ENCODE measurements at regions not wholly inside any gene's neighbourhood (a gene's known extent, or its start where the extent isn't known, plus 50 kb on each side); places are given as distances from the start of the nearest gene placed in this dataset.

DNA sequence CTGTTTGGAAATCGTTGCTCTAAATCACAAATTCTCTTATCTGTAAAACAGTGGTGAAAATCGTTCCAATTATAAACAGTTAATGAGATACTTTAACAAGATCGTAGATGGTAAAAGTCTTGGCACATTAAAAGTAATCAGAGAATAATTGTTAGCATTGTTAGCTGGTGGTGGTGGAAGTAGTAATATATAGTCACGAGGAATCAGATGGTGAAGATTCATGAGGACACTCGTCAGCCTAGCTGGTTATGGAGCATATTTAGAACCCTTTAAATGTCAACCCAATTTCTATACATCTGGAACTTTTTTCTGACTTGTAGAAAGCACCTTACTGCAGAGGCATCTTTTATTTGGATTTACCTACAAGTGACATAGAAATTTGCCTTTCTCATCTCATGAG is 190.8 kb downstream of the TLE1 start:
- Histone ChIP-seq H2AFZ (ENCODE audit: low read length) (no peak overlapping the region), H3K27ac (ENCODE audit: low read length) (no peak overlapping the region), H3K79me2 (ENCODE audit: low read length) (no peaks in the 10 kb centered on the region), H3F3A (ENCODE audit: insufficient read depth, low read length) (no peaks in the 10 kb centered on the region), H3K4me2 (ENCODE audit: low read depth, low read length) (no peak overlapping the region), H3K4me3 (ENCODE audit: low read length) (no peak overlapping the region), H3K27me3 (replicated peaks; ENCODE audit: insufficient read depth, low read length) (no peaks in the 10 kb centered on the region), H3K9ac (ENCODE audit: low read length) (no peak overlapping the region), H3K9me2 (replicated peaks; ENCODE audit: insufficient read depth, low read length) (no peaks in the 10 kb centered on the region), H3K4me1 (ENCODE audit: low read length) (no peaks in the 10 kb centered on the region), H4K20me1 (ENCODE audit: insufficient read depth, low read length) (no peaks in the 10 kb centered on the region), H3K36me3 (replicated peaks; ENCODE audit: insufficient read depth, low read length) (no peaks in the 10 kb centered on the region), H3K9me3 (replicated peaks; ENCODE audit: insufficient read depth, low read length) (no peaks in the 10 kb centered on the region)
- DNase-seq: no peak
- TF ChIP-seq EZH2phosphoT487 (IDR thresholded peaks at IDR 0.05; ENCODE audit: low read length): no peak

DNA sequence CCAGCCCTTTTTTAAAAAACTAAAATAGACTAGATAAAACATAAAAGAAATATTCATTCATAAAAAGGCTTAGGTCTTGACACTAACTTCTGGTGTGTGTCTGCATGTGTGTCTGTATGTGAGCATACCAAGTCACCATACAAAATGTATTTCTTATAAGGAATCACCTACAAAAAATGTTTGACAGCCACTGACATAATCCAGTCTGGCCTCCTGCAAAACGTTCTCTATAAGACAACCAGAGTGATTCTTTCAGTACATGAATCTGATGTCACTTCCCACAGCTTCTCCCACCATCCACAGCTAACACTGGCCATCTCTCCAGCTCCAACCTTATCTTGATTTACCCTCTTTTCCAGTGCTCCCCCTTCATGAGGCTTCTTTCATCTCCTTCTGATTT is 192.3 kb downstream of the TLE1 start:
- H2AFZ ChIP-seq (ENCODE audit: low read length): no peak overlapping the region
- no peaks in the 10 kb centered on the region for H3K9me2 ChIP-seq (replicated peaks; ENCODE audit: insufficient read depth, low read length)
- H3K9ac ChIP-seq (ENCODE audit: low read length): no peak overlapping the region
- no peaks in the 10 kb centered on the region for H3K27me3 ChIP-seq (replicated peaks; ENCODE audit: insufficient read depth, low read length)
- DNase-seq: no peak
- H3K4me1 ChIP-seq (ENCODE audit: low read length): no peaks in the 10 kb centered on the region
- no peak overlapping the region for H3K4me3 ChIP-seq (ENCODE audit: low read length)
- no peaks in the 10 kb centered on the region for H3K79me2 ChIP-seq (ENCODE audit: low read length)
- no peak for TF ChIP-seq EZH2 (optimal IDR thresholded peaks at IDR 0.05; ENCODE audit: low read depth, low read length)
- TF ChIP-seq, protein P1, sequence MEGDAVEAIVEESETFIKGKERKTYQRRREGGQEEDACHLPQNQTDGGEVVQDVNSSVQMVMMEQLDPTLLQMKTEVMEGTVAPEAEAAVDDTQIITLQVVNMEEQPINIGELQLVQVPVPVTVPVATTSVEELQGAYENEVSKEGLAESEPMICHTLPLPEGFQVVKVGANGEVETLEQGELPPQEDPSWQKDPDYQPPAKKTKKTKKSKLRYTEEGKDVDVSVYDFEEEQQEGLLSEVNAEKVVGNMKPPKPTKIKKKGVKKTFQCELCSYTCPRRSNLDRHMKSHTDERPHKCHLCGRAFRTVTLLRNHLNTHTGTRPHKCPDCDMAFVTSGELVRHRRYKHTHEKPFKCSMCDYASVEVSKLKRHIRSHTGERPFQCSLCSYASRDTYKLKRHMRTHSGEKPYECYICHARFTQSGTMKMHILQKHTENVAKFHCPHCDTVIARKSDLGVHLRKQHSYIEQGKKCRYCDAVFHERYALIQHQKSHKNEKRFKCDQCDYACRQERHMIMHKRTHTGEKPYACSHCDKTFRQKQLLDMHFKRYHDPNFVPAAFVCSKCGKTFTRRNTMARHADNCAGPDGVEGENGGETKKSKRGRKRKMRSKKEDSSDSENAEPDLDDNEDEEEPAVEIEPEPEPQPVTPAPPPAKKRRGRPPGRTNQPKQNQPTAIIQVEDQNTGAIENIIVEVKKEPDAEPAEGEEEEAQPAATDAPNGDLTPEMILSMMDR (IDR thresholded peaks at IDR 0.05; ENCODE audit: low read length): no peak
- no peak for TF ChIP-seq EZH2phosphoT487 (IDR thresholded peaks at IDR 0.05; ENCODE audit: low read length)
- no peaks in the 10 kb centered on the region for H3K36me3 ChIP-seq (replicated peaks; ENCODE audit: insufficient read depth, low read length)
- no peaks in the 10 kb centered on the region for H3F3A ChIP-seq (ENCODE audit: insufficient read depth, low read length)
- H4K20me1 ChIP-seq (ENCODE audit: insufficient read depth, low read length): no peaks in the 10 kb centered on the region
- no peak overlapping the region for H3K27ac ChIP-seq (ENCODE audit: low read length)
- no peaks in the 10 kb centered on the region for H3K9me3 ChIP-seq (replicated peaks; ENCODE audit: insufficient read depth, low read length)
- no peak overlapping the region for H3K4me2 ChIP-seq (ENCODE audit: low read depth, low read length)

DNA sequence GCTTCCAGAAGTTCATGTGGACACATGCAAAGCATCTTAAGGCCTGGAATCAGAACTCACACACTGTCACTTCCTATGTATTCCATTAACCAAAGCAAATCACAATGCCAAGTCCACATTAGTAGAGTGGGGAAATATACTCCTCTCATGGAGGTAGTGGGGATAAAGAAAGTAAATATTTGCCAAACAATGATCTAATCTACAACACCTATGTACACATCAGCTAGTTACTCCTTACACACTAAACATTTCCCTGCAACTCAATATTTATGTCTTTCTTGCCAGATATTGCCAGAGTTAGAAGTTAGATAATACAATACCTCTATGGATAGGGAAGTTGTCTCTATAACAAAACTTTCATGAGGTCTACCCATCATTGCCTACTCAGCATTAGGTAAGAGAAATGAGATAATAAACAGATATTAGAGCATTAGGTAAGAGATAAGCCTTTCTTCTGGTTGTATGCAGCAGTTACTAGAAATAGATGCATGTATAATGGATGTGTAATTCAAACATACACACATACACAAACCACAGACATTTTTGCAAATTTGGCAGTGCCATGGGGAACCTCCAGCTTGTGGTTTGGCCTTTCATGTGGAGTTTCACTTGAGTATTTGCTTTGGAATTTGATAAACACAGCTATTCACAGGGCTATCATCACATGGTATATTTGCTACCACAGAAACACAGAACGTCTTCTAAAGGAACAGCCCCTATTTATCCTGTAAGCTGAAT is 196.5 kb downstream of the TLE1 start:
- Histone ChIP-seq H3K9ac (ENCODE audit: low read length) (no peak overlapping the region), H2AFZ (ENCODE audit: low read length) (no peak overlapping the region), H3K36me3 (replicated peaks; ENCODE audit: insufficient read depth, low read length) (no peaks in the 10 kb centered on the region), H4K20me1 (ENCODE audit: insufficient read depth, low read length) (no peaks in the 10 kb centered on the region), H3F3A (ENCODE audit: insufficient read depth, low read length) (no peaks in the 10 kb centered on the region), H3K9me2 (replicated peaks; ENCODE audit: insufficient read depth, low read length) (no peaks in the 10 kb centered on the region), H3K27ac (ENCODE audit: low read length) (no peak overlapping the region), H3K9me3 (replicated peaks; ENCODE audit: insufficient read depth, low read length) (no peaks in the 10 kb centered on the region), H3K4me2 (ENCODE audit: low read depth, low read length) (no peak overlapping the region), H3K4me3 (ENCODE audit: low read length) (no peak overlapping the region), H3K4me1 (ENCODE audit: low read length) (no peaks in the 10 kb centered on the region), H3K79me2 (ENCODE audit: low read length) (no peaks in the 10 kb centered on the region), H3K27me3 (replicated peaks; ENCODE audit: insufficient read depth, low read length) (no peaks in the 10 kb centered on the region)
- no peak for DNase-seq
- TF ChIP-seq, protein P1 (IDR thresholded peaks at IDR 0.05; ENCODE audit: low read length): no peak
- TF ChIP-seq EZH2 (optimal IDR thresholded peaks at IDR 0.05; ENCODE audit: low read depth, low read length) (no peak), EZH2phosphoT487 (IDR thresholded peaks at IDR 0.05; ENCODE audit: low read length) (no peak)

DNA sequence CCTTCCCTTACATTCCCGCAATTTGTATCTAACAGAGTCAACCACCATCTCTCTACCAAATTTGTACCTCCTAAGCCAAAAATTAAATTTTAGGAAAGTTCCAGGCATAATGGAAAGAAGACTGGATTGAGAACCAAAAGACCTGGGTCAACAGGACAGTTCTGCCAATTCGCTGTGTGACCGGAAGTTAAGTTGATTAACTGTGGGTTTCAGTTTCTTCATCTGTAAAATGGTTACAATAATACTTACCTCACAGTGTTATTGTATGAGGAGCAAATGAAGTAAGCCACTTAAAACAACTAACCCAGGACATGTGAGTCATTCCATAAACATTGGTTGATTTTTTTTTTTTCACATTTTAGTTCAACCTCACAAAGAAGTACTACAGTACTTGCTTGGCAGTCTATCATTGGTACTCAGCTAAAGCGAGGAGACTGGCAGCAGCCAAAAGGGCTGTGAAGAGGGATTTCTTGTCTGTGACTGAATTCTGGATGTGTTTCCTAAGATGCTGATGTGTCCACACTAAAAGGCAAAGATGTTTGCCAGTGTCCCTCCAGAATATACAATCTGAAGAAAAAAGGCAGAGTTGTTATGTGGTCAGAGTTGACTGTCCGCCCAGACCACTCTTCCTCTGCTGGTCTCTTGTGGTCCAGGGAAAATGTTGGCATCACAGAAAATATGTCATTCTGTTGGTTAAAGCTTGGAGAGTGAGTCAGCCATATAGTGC is 198.6 kb downstream of the TLE1 start:
- TF ChIP-seq, protein P1 (IDR thresholded peaks at IDR 0.05; ENCODE audit: low read length): no peak
- TF ChIP-seq EZH2phosphoT487 (IDR thresholded peaks at IDR 0.05; ENCODE audit: low read length): no peak
- TF ChIP-seq EZH2 (optimal IDR thresholded peaks at IDR 0.05; ENCODE audit: low read depth, low read length): no peak
- Histone ChIP-seq H3K4me3 (ENCODE audit: low read length) (no peak overlapping the region), H3K27ac (ENCODE audit: low read length) (no peak overlapping the region), H3K4me2 (ENCODE audit: low read depth, low read length) (no peak overlapping the region), H3F3A (ENCODE audit: insufficient read depth, low read length) (no peaks in the 10 kb centered on the region), H3K9me3 (replicated peaks; ENCODE audit: insufficient read depth, low read length) (no peaks in the 10 kb centered on the region), H3K9me2 (replicated peaks; ENCODE audit: insufficient read depth, low read length) (no peaks in the 10 kb centered on the region), H3K36me3 (replicated peaks; ENCODE audit: insufficient read depth, low read length) (no peaks in the 10 kb centered on the region), H3K4me1 (ENCODE audit: low read length) (no peaks in the 10 kb centered on the region), H3K27me3 (replicated peaks; ENCODE audit: insufficient read depth, low read length) (no peaks in the 10 kb centered on the region), H2AFZ (ENCODE audit: low read length) (no peak overlapping the region), H3K79me2 (ENCODE audit: low read length) (no peaks in the 10 kb centered on the region), H4K20me1 (ENCODE audit: insufficient read depth, low read length) (no peaks in the 10 kb centered on the region), H3K9ac (ENCODE audit: low read length) (no peak overlapping the region)
- DNase-seq: no peak
